Loucy (cell line): ENCODE measurements at regions not wholly inside any gene's neighbourhood (a gene's known extent, or its start where the extent isn't known, plus 50 kb on each side); places are given as distances from the start of the nearest gene placed in this dataset.

ENCODE experiments used
- EZH2phosphoT487 ChIP-seq: fragments of 200-600 bp; IDR thresholded peaks from 2 replicates; pipeline ENCODE4 v1.6.1; 2018; ENCODE audit warnings: antibody characterized with exemption, mild to moderate bottlenecking, moderate library complexity, borderline replicate concordance
- TF ChIP-seq, protein P1 (sequence below): fragments of 200-600 bp; sonication (generic); conservative IDR thresholded peaks from 2 replicates; pipeline ENCODE4 v1.5.1; 2014; ENCODE audit warnings: mild to moderate bottlenecking, antibody characterized with exemption, low read length

DNA sequence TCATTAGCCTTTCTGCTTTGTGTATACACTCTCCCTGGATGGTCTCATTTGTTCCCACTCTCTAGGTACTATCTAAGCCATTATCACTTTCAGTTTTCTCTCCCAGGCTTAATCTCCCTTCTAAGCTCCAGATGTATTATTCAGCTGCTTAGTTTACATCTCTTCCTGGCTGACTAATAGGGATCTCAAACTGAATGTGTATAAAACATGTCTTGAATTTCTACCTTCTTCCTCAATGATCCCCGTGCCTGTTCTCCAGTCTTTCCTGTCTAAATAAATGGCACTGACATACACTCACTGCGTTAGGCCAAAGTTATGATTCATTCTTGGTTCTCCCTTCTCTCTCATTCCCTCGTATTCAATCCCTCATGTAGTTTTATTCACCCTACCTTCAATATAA is 127.3 kb downstream of the NR2F2 start:
- TF ChIP-seq, protein P1, sequence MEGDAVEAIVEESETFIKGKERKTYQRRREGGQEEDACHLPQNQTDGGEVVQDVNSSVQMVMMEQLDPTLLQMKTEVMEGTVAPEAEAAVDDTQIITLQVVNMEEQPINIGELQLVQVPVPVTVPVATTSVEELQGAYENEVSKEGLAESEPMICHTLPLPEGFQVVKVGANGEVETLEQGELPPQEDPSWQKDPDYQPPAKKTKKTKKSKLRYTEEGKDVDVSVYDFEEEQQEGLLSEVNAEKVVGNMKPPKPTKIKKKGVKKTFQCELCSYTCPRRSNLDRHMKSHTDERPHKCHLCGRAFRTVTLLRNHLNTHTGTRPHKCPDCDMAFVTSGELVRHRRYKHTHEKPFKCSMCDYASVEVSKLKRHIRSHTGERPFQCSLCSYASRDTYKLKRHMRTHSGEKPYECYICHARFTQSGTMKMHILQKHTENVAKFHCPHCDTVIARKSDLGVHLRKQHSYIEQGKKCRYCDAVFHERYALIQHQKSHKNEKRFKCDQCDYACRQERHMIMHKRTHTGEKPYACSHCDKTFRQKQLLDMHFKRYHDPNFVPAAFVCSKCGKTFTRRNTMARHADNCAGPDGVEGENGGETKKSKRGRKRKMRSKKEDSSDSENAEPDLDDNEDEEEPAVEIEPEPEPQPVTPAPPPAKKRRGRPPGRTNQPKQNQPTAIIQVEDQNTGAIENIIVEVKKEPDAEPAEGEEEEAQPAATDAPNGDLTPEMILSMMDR: no peak
- TF ChIP-seq EZH2phosphoT487: no peak
